GM19351 (cell line): ENCODE measurements at regions not wholly inside any gene's neighbourhood (a gene's known extent, or its start where the extent isn't known, plus 50 kb on each side); places are given as distances from the start of the nearest gene placed in this dataset.
"Not testable (repeated sequence)": the region's sequence is repeated elsewhere in the genome, so short reads cannot be mapped to it uniquely, and the experiment has no call there.

ENCODE experiments used
- ATAC-seq: cut with Tn5 transposase; IDR thresholded peaks from one replicate; pipeline ENCODE4 v1.9.1; 2021; ENCODE audit warnings: mild to moderate bottlenecking, moderate library complexity; ENCODE audit not compliant: unreplicated experiment

- no peak for ATAC-seq
Observed at GRCh38 chr10:4280461-4281189, 495.6 kb upstream of the KLF6 start.

GRCh38 chr10:4279655-4280054 lies 494.6 kb upstream of the KLF6 start:
- ATAC-seq = no peak

GRCh38 chr10:4278186-4278585 lies 493.2 kb upstream of the KLF6 start:
- ATAC-seq = no peak

- no peak for ATAC-seq
Observed at GRCh38 chr10:4276151-4276550, 491.1 kb upstream of the KLF6 start.

- ATAC-seq = not testable (repeated sequence)
Observed at GRCh38 chr10:4274671-4275070, 489.7 kb upstream of the KLF6 start.

- no peak for ATAC-seq
Observed at GRCh38 chr10:4271193-4271592, 486.2 kb upstream of the KLF6 start.

GRCh38 chr10:4270116-4270515 lies 485.1 kb upstream of the KLF6 start:
- ATAC-seq = no peak

- not testable (repeated sequence) for ATAC-seq
Observed at GRCh38 chr10:4268490-4268889, 483.5 kb upstream of the KLF6 start.

GRCh38 chr10:4267086-4267773 lies 482.2 kb upstream of the KLF6 start:
- ATAC-seq = no peak

GRCh38 chr10:4266416-4267085 lies 481.5 kb upstream of the KLF6 start:
- ATAC-seq = no peak

GRCh38 chr10:4265964-4266363 lies 481.0 kb upstream of the KLF6 start:
- no peak for ATAC-seq

- no peak for ATAC-seq
Observed at GRCh38 chr10:4264209-4264865, 479.3 kb upstream of the KLF6 start.

GRCh38 chr10:4263601-4263921 lies 478.6 kb upstream of the KLF6 start:
- ATAC-seq = no peak

GRCh38 chr10:4262870-4263600 lies 478.0 kb upstream of the KLF6 start:
- no peak for ATAC-seq

- ATAC-seq = no peak
Observed at GRCh38 chr10:4262449-4262848, 477.4 kb upstream of the KLF6 start.

- no peak for ATAC-seq
Observed at GRCh38 chr10:4260483-4261124, 475.6 kb upstream of the KLF6 start.

- ATAC-seq = no peak
Observed at GRCh38 chr10:4257939-4258465, 473.0 kb upstream of the KLF6 start.

- no peak for ATAC-seq
Observed at GRCh38 chr10:4256971-4257370, 472.0 kb upstream of the KLF6 start.

- ATAC-seq = no peak
Observed at GRCh38 chr10:4255751-4256150, 470.7 kb upstream of the KLF6 start.
